ENCODE measurements at regions not wholly inside any gene's neighbourhood (a gene's known extent, or its start where the extent isn't known, plus 50 kb on each side); places are given as distances from the start of the nearest gene placed in this dataset.

DNA sequence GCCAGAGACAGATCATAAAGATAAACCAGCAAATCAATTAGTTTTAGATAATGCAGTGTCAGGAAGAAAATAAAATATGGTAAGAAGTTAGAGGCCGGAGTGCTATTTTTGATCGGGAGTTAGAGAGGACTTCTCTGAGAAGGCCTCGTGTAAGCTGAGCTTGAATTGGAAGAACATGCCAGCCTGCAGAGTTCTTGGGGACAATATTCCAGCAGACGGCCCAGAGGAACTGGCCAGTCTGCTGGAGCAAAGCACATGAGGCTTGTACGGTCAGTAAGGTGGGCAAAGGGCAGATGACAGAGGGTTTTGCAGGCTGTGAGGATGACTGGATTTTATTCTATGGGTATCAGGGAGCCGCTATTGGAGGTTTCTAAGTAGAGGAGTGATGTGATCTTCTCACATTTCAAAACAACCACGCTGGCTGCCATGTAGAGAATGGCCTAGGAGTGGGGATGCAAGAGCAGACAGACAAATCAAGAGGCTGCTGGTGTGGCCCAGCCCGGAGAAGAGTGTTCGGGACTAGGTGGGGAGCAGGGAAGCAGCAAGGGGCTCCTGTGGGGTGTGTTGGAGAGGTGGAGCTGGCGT is 84.0 kb downstream of the HES1 start:
- DNase-seq: no peak

- no peak for DNase-seq
These were observed 85.0 kb downstream of the HES1 start for GRCh38 chr3:194220901-194221326.

GRCh38 chr3:194221336-194221735 is 85.4 kb downstream of the HES1 start:
- no peak for DNase-seq

DNA sequence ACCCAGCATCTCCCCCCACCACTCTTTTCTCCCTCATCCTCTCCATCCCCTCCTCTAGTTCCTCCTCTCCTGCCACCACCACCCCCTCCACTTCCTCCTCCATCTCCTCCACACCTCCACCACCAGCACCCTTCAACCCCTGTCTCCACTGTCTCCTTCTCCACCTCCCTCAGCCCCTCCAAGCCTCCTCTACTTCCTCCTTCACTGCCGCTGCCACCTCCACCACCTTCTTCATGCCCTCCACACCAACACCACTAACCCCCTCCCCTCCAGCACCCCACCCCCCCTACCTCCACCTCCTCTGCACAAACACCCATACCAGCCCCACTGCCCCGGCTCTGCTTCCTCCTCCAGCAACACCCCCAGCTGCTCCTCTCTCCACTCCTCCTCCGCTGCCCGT is 88.0 kb downstream of the HES1 start:
- DNase-seq: no peak

- DNase-seq: no peak
These were observed 88.8 kb downstream of the HES1 start for GRCh38 chr3:194224471-194225417.

DNA sequence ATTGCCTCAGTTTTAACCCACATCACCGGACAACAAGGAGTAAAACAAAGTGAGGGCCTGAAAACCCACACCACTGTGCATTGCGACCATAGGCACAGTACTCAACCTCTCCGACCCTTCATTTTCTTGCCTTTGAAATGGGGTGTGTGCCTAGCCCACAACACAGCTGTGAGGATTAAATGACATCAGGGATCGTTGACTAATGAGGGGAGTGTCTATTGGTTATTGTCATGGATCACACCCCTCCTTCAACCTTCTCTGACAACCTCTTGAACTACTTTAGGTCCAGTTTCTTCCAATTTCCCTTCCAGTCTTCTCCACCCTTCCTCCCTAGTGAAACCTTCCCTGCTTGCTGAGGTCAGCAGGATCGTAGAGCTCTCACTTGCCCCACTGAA is 89.5 kb downstream of the HES1 start:
- no peak for DNase-seq

DNA sequence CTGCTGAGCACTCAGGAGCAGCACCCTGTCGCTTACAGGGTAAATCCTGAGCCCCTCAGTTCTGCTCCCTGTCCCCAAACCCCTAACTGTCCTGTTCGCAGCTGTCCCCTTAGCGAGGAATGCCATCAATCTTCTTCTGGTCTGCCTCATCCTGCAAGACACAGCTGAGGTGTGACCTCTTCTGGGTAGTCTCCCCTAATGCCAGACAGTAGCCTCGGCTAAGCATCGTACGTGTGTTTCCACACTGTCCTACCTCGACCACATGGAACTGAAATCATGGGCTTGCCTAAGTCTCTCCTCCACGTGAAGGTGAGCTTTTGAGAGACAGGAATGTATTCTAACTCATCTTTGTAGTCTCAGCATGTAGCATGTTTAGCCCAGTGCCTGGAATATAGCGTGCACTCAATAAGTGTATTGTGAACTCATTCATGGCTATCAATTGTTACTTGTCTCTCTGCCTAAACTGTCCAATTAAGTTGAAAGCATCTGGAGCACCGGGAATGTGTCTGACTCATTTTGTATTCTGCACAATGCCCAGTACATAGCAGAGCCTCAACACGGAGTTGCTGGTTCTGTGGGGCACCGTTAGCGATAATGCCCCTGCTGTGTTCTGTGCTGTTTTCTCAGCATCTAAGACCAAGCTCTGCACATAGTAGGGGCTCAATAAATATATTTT is 90.2 kb downstream of the HES1 start:
- DNase-seq: no peak

GRCh38 chr3:194231929-194232832 is 96.2 kb downstream of the HES1 start:
- no peak for DNase-seq

- no peak for DNase-seq
These were observed 97.2 kb downstream of the HES1 start for GRCh38 chr3:194233150-194233549.

DNA sequence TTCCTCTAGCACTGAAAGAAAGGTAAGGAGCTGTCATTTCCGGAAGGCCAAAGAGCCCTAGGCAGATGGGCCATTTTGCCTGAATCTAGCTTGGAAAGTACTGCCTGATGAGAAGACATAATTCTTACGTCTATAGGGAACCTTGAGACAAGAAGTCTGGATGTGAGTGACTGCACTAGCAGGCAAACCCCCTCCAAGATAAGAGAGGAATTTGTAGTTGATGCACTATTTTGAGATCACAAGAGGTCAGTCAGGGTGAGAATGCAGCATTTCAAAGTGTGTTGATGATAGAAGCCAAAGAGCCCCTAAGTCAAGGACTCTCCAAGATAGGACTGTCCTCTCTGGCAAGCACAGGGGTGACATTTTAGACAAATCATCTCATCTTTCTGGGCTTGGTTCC is 99.2 kb downstream of the HES1 start:
- no peak for DNase-seq

- DNase-seq: no peak
These were observed 101.2 kb downstream of the HES1 start for GRCh38 chr3:194237110-194237509.

- no peak for DNase-seq
These were observed 104.8 kb downstream of the HES1 start for GRCh38 chr3:194240766-194241165.

GRCh38 chr3:194243172-194243837 is 107.4 kb downstream of the HES1 start:
- no peak for DNase-seq

GRCh38 chr3:194244167-194244566 is 107.0 kb downstream of the CPN2 start:
- DNase-seq: no peak

DNA sequence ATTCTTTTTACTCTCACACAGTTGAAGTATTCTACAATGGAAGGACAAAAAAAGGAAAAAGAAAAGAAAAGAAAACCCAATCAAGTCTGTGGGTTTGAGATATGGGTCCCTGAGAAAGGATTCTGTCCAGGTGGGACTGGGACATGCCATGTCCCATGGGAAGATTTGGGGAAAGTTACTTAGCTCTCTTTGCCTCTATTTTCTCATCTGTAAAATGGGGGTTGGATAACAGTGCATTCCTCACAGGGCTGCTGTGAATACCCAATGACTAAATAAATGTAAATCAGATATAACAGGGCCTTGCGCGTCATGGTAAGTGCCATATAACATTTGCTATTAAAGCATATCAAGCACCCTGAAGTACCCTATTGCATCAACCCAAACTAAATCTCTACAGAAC is 105.7 kb downstream of the CPN2 start:
- DNase-seq: no peak

DNA sequence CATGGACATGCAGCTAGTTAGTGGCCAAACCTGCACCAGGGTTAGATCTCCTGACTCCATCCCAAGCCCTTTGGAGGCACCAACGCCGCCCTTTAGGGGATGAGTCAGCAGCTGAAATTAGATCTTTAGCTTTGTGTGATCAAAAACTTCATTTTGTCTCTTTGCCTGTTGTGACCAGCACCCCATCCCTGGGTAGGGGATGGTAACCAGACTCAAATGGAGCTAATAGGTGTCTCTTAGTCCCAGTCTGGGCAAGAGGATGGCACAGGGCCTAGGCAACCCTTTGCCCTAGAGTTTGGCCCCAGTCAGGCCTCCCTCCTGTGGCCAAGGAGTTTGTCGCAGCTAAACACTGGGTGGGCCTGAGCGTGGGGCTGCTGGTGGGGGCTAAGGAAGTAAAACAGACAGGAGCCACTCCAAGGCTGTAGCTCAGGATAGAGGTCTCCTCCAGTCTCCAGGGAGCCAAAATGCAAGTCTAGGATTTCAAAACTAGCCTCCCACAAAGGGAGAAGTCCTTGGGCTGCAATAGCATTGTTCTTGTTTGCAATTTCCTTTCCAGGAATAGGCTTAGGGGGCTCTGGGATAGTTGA is 105.1 kb downstream of the CPN2 start:
- DNase-seq: no peak

- no peak for DNase-seq
These were observed 104.3 kb downstream of the CPN2 start for GRCh38 chr3:194246709-194247349.

DNA sequence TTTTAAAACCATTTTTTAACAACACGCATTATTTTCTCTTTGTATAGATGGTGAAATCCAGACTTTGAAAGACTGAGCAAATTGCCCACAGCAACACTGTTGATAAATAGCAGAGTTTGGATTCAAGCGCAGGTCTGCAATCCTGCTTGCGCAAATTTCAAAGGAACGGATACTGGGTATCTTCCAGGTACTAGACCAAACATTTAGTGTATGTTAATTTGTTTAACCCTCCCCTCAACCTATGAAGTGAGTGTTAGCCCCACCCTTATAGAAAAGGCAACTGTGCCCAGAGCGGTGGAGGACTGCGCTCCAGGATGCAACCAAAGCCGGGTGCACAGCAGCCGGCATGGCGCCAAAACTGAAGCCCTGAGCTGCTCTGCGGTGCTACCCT is 103.8 kb downstream of the CPN2 start:
- DNase-seq: no peak

DNA sequence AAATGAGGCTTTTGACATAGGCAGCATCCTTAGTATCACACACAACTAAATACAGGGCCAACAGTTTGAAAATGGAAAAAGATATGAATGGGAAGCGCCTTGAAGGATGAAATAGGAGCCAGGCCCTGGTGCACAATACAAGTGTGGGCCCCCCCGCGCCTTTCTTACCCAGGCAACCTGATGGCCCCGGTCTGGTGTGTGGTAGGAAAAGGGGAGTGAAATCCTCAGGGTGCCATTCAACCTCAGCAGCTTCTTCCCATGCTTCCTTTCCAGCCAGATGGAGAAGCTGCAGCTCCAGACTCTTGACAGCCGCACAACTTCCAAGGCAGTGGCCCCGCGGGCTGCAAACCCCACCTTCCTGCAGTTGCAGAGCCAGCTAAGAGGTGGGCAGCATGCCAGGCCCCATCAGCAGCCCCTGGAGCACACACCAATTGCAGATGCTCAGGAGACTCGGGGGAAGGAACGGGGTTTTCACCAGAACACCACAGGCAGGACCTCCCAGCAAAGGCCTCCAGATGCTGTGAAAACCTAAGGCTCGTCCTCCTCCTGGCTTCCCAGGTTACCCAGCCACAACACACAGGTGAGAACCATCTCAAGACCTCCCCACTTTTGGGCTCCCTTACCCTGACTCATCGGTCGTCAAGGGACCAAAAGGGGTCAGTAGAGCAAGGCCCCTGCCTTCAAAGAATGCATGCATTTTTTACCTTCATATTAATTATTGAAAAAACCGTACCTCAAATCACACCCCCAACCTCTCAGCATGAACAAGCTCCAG is 101.6 kb downstream of the CPN2 start:
- no peak for DNase-seq
